Brain microvascular endothelial cell (primary cell): ENCODE measurements at regions not wholly inside any gene's neighbourhood (a gene's known extent, or its start where the extent isn't known, plus 50 kb on each side); places are given as distances from the start of the nearest gene placed in this dataset.
"Not testable (repeated sequence)": the region's sequence is repeated elsewhere in the genome, so short reads cannot be mapped to it uniquely, and the experiment has no call there.

ENCODE experiments used
- DNase-seq: peaks from one replicate; pipeline ENCODE4 v3.0.0-alpha.2; 2020
- H3K27ac ChIP-seq: fragments of 250-450 bp; sonication (Bioruptor Pico); 2 replicates; pipeline ENCODE4 v1.5.1; 2020; ENCODE audit warnings: mild to moderate bottlenecking, moderate library complexity
- H3K27me3 ChIP-seq: fragments of 250-450 bp; sonication (Bioruptor Pico); replicated peaks from 2 replicates; pipeline ENCODE4 v1.5.1; 2020; ENCODE audit warnings: mild to moderate bottlenecking
- H3K36me3 ChIP-seq: fragments of 250-450 bp; sonication (Bioruptor Pico); replicated peaks from 2 replicates; pipeline ENCODE4 v1.5.1; 2020; ENCODE audit warnings: mild to moderate bottlenecking
- H3K4me3 ChIP-seq: 2 replicates; pipeline ENCODE4 v1.5.1; 2011; ENCODE audit warnings: low read depth, mild to moderate bottlenecking, control low read depth, low read length, moderate library complexity
- in situ Hi-C: cut with HindIII; loops from 2 replicates; pipeline ENCODE4 v1.10.0; 2017; ENCODE audit warnings: low sequenced_read_pairs, low pct_ligation_motif_present
- TF ChIP-seq, protein P1 (sequence below): IDR thresholded peaks from 2 replicates; pipeline ENCODE4 v1.5.1; 2011; ENCODE audit warnings: low read depth, mild to moderate bottlenecking, moderate library complexity, low read length, control low read depth, inconsistent platforms; ENCODE audit errors: missing control alignments

DNA sequence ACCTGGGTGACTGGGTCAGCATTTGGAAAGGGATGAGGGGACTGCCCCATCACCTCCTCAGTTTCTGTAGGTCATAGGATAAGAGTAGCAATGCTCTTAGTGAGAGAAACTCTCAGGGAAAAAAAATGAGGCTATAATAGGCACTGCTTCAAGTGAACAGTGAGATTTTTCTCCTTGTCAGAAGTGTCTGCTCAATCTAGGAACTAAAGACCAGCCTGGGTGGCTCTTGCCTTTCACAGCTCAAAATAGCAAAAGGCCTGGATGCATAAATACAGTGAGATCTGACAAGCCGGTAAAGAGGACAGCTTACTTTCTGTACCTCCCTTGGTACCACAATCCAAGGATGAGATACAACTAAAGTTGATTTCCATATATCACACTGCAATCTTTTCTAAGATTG is 205.6 kb upstream of the ANO5 start:
- DNase-seq: no peak
- H3K27ac ChIP-seq: no peak overlapping the region
- H3K4me3 ChIP-seq: no peak overlapping the region
- TF ChIP-seq, protein P1, sequence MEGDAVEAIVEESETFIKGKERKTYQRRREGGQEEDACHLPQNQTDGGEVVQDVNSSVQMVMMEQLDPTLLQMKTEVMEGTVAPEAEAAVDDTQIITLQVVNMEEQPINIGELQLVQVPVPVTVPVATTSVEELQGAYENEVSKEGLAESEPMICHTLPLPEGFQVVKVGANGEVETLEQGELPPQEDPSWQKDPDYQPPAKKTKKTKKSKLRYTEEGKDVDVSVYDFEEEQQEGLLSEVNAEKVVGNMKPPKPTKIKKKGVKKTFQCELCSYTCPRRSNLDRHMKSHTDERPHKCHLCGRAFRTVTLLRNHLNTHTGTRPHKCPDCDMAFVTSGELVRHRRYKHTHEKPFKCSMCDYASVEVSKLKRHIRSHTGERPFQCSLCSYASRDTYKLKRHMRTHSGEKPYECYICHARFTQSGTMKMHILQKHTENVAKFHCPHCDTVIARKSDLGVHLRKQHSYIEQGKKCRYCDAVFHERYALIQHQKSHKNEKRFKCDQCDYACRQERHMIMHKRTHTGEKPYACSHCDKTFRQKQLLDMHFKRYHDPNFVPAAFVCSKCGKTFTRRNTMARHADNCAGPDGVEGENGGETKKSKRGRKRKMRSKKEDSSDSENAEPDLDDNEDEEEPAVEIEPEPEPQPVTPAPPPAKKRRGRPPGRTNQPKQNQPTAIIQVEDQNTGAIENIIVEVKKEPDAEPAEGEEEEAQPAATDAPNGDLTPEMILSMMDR: no peak
- H3K36me3 ChIP-seq: no peaks in the 10 kb centered on the region
- in situ Hi-C loops: no loop called here
- no peaks in the 10 kb centered on the region for H3K27me3 ChIP-seq

DNA sequence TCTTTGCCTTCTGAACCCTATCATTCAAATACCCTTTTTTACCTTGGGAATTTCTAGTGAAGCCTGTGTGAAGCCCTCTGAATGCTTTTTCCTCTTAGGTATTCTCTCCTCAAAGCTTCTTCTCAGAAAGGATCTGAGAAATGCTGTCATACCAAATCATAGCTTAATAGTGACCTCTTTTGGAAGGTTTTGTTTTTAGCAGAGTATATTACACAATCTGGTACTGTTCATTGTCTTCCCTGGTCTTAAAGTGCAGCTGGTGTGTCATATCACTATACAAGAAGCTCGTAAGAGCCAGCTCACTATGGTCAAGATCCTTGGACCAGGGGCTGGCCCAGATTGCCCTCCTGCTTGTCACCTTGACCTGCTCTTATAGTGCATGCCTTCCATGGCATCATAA is 204.4 kb upstream of the ANO5 start:
- H3K27ac ChIP-seq: no peak overlapping the region
- no peak overlapping the region for H3K4me3 ChIP-seq
- TF ChIP-seq, protein P1: no peak
- H3K27me3 ChIP-seq: no peaks in the 10 kb centered on the region
- in situ Hi-C loops: no loop called here
- H3K36me3 ChIP-seq: no peaks in the 10 kb centered on the region
- DNase-seq: no peak

DNA sequence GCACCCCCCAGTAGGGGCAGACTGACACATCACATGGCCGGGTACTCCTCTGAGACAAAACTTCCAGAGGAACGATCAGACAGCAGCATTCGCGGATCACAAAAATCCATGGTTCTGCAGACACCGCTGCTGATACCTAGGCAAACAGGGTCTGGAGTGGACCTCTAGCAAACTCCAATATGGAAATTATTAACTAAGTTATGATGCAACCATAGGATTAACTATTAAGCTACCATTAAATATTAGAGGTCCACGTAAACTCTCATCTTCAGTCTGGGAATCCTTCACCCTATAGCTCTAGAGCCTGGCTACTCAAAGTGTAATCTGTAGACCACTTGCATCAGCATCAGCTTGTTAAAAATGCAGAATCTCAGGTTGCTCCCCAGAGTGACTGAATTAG is 191.1 kb upstream of the ANO5 start:
- H3K36me3 ChIP-seq, in situ Hi-C loops, DNase-seq, H3K4me3 ChIP-seq, H3K27ac ChIP-seq, H3K27me3 ChIP-seq: not testable (repeated sequence)

GRCh38 chr11:22006901-22007300 is 186.0 kb upstream of the ANO5 start:
- Histone ChIP-seq H3K27me3 (no peaks in the 10 kb centered on the region), H3K36me3 (no peaks in the 10 kb centered on the region), H3K27ac (no peak overlapping the region), H3K4me3 (no peak overlapping the region)
- in situ Hi-C loops: no loop called here
- DNase-seq: no peak
- TF ChIP-seq, protein P1: no peak

GRCh38 chr11:22031791-22032190 is 161.1 kb upstream of the ANO5 start:
- DNase-seq: no peak
- Histone ChIP-seq H3K27ac (no peak overlapping the region), H3K4me3 (no peak overlapping the region), H3K27me3 (no peaks in the 10 kb centered on the region), H3K36me3 (no peaks in the 10 kb centered on the region)
- TF ChIP-seq, protein P1: no peak
- in situ Hi-C loops: no loop called here

DNA sequence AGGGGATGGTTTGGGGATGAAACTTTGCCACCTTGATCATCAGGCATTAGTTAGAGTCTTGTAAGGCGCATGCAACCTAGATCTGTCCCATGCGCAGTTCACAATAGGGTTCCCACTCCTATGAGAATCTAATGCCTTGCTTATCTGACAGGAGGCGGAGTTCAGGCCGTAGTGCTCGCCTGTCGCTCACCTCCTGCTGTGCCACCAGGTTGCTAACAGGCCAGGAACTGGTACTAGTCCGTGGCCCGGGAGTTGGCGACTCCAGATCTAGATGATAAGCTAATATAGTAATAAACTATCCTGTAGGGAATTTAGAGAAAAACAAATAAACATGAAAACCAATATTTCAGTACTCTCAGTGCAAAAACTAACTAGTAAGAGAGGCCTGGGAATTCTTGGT is 155.4 kb upstream of the ANO5 start:
- in situ Hi-C loops: no loop called here
- Histone ChIP-seq H3K36me3 (no peaks in the 10 kb centered on the region), H3K27ac (no peak overlapping the region), H3K4me3 (no peak overlapping the region), H3K27me3 (no peaks in the 10 kb centered on the region)
- TF ChIP-seq, protein P1: no peak
- no peak for DNase-seq
